WTC11 (cell line): ENCODE measurements at regions not wholly inside any gene's neighbourhood (a gene's known extent, or its start where the extent isn't known, plus 50 kb on each side); places are given as distances from the start of the nearest gene placed in this dataset.

Source experiments
- TEAD4 ChIP-seq: sonication (generic); formaldehyde crosslinking; IDR thresholded peaks from 2 replicates; pipeline ENCODE4 v1.8.0; 2022; ENCODE audit warnings: mild to moderate bottlenecking, missing genetic modification reagents
- TF ChIP-seq, protein P1 (sequence below): sonication (generic); formaldehyde crosslinking; IDR thresholded peaks from 2 replicates; pipeline ENCODE4 v1.8.1; 2022; ENCODE audit warnings: mild to moderate bottlenecking, moderate library complexity, missing genetic modification reagents
- TF ChIP-seq, protein P2 (sequence below): sonication (generic); formaldehyde crosslinking; IDR thresholded peaks from 2 replicates; pipeline ENCODE4 v1.8.0; 2022; ENCODE audit warnings: mild to moderate bottlenecking, missing genetic modification reagents

- TF ChIP-seq, protein P1, sequence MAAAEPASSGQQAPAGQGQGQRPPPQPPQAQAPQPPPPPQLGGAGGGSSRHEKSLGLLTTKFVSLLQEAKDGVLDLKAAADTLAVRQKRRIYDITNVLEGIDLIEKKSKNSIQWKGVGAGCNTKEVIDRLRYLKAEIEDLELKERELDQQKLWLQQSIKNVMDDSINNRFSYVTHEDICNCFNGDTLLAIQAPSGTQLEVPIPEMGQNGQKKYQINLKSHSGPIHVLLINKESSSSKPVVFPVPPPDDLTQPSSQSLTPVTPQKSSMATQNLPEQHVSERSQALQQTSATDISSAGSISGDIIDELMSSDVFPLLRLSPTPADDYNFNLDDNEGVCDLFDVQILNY (CRISPR knock-in tag), result no peak
- no peak for TF ChIP-seq TEAD4 (CRISPR knock-in tag)
- TF ChIP-seq, protein P2, sequence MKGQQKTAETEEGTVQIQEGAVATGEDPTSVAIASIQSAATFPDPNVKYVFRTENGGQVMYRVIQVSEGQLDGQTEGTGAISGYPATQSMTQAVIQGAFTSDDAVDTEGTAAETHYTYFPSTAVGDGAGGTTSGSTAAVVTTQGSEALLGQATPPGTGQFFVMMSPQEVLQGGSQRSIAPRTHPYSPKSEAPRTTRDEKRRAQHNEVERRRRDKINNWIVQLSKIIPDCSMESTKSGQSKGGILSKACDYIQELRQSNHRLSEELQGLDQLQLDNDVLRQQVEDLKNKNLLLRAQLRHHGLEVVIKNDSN, result no peak
Observed at GRCh38 chr10:117674646-117675045, 132.1 kb downstream of the EMX2 start.
